Stimulated activated CD8-positive, alpha-beta memory T cell treated with anti-CD3 and anti-CD28 coated beads, Interleukin-12 subunit alpha, Interleukin-12 subunit beta, amount 100 ng/mL, for 24 hours (primary cell): ENCODE measurements at regions not wholly inside any gene's neighbourhood (a gene's known extent, or its start where the extent isn't known, plus 50 kb on each side); places are given as distances from the start of the nearest gene placed in this dataset.
"Not testable (repeated sequence)": the region's sequence is repeated elsewhere in the genome, so short reads cannot be mapped to it uniquely, and the experiment has no call there.

Experiments
- DNase-seq: peaks from one replicate; pipeline ENCODE4 v3.0.0-alpha.2; 2020; ENCODE audit errors: extremely low read depth

DNA sequence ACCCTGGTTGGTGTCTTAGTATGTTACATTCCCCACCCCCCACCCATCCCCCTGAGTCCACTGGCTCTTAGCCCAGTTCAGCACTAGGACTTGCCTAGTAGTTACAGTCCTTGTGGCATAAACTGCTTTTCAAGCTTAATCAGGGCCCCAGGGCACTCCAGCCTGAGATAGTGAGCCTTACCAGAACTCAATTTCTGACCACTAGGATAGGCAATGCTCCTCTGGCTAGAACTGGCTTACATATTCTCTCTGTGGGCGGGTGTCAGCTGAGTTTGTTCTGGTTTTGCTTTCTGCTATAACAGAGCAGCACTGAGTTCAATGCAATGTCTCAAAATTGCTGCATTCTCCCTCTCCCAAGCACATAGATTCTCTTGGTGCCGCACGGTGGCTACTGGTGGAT is 391.4 kb upstream of the DIPK2B start:
- DNase-seq: no peak

GRCh38 chrX:45591650-45592049 is 391.0 kb upstream of the DIPK2B start:
- DNase-seq: no peak

DNA sequence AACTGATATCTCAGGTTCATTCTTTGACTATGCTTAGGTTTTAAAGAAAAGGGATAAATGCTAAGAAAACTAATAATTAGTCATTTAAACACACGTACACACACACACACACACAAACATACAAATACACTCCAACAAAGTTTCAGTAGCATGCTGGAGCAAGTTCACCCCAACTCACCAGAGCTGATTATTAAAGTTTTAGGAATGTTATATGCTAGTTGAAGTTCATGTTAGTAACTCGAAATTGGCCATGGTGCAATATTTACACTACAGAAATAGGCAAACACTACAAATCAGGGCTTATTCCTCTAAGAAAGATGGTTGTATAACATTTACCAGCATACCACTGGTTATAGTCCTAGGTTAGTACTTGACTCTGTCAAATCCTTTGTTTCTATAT is 384.0 kb upstream of the DIPK2B start:
- no peak for DNase-seq

DNA sequence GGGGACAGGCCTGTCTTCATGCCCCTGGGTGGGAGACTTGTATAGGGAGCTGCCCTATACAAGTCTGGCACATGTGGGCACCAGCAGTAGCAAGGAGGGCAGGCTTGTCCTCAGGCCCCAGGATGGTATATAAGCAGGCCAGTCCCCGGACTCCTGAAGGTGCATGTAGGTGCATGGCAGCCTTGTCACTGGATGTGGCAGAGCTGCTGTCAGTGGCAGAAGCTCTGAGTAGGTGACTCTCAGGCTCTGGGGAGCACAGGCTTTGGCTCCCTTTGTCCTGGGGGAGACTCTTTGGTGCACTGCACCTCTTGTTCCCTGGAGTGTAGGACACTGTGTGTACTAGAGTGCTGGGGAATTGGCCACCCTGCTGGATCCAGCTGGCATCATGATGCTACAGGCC is 376.7 kb upstream of the DIPK2B start:
- DNase-seq: no peak

DNA sequence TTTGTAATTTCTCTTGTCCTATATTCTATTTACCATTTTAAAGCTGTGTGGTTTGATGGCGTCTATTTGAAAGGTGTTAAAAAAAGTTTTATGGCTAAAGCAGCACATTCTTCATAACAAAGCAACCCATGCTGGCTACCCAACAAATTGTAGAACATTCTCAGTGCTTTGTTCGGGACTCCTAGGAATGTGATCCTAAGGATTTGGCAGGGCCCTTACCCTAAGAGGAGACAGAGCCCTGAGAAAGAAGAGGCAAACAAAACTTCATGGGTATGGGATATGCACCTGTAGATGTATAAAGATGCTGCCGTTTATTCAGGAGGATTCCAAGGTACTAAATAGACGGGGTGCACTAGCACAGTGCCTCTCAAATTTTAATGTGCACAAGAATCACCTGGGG is 370.8 kb upstream of the DIPK2B start:
- no peak for DNase-seq

- DNase-seq: no peak
These were observed 365.8 kb upstream of the DIPK2B start for GRCh38 chrX:45566456-45566855.

- no peak for DNase-seq
These were observed 356.7 kb upstream of the DIPK2B start for GRCh38 chrX:45557387-45557786.

DNA sequence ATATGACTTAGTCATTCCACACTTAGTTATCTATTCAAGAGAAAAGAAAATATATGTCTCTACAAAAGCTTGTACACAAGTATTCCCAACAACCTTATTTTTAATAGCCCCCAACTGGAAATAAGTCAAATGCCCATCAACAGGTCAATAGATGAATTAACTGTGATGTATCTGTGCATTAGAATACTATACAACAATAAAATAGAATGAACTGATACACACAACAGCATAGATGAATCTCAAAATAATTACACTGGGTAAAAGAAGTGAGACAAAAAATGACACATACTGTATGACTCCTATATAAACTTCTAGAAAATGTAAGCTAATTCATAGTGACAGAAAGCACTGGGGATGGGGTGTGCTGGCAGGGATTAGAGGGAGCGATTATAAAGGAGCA is 354.1 kb upstream of the DIPK2B start:
- DNase-seq: no peak

- DNase-seq: no peak
These were observed 352.7 kb upstream of the DIPK2B start for GRCh38 chrX:45553417-45553816.

DNA sequence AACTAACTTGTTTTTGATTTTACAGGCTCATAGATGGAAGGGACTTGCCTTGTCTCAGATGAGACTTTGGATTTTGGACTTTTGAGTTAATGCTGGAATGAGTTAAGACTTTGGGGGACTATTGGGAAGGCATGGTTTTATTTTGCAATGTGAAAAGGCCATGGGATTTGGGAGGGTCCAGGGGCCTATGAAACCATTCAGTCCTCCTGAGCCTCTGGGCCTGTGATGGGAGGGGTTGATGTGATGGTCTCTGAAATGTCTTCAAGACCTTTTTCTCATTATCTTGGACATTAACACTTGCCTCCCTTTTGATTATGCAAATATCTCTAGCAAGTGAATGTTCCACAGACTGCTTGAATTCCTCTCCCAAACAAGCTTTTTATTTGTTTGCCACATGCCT is 346.0 kb upstream of the DIPK2B start:
- DNase-seq: not testable (repeated sequence)

DNA sequence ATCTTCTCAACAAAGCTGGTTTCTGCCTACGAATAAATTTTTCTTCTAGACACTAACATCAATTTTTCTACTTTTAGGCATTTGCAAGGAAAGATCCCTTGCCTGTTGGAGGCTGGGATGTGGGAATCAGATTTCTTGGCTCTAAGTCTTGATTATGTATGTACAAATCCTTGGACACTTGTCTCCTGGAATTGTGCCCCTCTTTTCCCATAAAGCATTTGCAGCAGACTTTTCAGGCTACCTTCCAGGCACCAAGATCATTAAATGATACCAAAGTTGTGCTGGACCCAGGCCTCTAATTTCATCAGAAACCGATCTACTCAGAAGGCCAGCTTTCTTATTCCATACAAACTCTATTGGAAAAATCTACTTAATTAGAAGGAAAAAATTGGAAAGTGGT is 339.5 kb upstream of the DIPK2B start:
- no peak for DNase-seq

GRCh38 chrX:45537936-45538335 is 337.3 kb upstream of the DIPK2B start:
- DNase-seq: no peak

GRCh38 chrX:45527834-45528233 is 327.2 kb upstream of the DIPK2B start:
- DNase-seq: no peak

DNA sequence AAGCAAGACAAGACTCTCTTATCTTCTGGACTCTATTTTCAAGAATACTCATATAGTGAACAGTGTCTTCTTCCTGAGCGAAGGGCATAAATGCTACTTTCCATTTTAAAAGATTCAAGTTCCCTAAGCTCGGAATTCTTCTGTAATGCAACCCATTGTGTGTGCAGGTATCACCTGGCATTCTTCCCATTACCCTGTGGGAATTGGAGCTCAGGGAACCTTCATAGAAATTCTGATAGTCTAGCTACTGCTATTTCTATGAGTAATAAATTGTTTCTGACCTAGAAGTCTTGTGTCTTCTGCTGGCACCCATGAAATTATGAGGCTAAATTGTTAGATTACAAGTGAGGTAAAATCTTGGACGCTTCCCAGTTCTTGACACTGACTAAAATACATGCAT is 324.1 kb upstream of the DIPK2B start:
- no peak for DNase-seq

DNA sequence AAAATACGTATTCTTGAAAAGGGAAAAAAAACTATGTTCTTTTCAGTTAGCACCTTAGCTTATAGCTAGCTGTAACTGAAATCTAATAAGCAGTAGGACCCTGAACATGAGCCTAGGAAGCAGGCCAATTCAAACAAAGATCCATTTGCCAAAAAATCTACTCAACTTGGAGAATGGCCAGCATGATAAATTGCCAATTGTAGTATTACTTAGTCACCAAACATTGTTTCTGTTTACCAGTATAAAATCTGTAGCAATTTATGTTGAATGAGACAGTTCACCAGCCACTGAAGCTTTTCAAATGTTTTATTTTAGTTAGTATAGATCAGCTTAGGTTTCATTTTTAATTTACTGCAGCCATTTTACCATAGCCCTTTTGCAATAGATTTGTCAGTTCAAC is 323.6 kb upstream of the DIPK2B start:
- DNase-seq: no peak

DNA sequence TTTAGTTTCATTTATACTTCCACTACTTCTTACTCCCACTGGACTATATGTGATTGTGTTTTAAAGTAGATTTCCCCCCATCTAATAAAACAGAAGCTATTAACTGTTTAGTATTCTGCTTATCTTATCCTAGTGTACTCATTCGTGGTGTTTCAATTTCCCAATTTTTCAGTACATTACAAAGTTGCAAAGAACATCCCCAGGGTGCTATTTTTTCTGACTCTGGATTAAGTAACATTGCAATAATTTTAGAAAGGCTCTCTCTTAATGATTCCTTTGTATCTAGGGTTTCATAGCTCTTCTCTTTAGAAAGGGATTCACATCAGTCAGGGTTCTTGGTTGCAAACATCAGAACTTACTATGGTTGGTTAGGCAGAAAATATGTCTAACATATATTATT is 317.9 kb upstream of the DIPK2B start:
- DNase-seq: no peak

DNA sequence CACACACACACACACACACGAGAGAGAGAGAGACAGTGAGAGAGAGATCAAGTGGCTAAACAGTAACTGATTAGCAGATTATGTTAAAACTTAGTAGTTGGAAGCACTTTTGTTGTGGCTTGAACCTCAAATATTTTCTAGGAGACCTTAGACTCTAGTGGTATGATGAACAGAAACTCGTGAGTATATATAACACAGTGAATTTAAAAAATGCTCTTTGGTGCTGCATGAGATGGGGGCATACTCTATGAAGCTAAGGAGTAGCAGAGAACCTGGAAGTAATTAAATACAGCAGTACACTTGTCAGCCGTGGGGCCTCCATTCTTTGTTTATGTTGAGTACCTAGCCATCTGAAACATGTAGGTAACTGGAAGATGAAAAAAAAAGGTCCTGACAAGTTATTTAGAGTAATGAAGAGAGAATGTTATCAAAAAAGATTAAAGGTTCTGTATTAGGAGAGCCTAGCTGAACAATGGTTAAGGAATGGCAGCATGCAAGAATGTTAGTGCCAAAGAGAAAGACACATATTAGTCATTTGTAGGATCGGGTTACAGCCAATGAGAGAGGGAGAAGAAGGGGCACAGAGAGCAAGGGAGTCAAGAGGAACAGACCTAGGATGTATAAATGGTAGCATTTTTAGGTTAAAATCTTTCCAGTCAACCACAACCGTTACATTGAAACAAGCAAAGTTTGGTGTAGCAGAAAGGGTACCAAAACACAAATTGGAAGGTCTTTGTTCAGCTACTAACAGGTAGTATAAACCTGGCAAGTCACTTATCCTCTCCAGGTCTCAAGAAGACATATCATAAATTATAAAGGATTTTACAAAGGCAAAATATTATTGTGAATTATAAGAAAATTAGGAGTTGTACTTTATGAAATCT is 316.7 kb upstream of the DIPK2B start:
- no peak for DNase-seq

DNA sequence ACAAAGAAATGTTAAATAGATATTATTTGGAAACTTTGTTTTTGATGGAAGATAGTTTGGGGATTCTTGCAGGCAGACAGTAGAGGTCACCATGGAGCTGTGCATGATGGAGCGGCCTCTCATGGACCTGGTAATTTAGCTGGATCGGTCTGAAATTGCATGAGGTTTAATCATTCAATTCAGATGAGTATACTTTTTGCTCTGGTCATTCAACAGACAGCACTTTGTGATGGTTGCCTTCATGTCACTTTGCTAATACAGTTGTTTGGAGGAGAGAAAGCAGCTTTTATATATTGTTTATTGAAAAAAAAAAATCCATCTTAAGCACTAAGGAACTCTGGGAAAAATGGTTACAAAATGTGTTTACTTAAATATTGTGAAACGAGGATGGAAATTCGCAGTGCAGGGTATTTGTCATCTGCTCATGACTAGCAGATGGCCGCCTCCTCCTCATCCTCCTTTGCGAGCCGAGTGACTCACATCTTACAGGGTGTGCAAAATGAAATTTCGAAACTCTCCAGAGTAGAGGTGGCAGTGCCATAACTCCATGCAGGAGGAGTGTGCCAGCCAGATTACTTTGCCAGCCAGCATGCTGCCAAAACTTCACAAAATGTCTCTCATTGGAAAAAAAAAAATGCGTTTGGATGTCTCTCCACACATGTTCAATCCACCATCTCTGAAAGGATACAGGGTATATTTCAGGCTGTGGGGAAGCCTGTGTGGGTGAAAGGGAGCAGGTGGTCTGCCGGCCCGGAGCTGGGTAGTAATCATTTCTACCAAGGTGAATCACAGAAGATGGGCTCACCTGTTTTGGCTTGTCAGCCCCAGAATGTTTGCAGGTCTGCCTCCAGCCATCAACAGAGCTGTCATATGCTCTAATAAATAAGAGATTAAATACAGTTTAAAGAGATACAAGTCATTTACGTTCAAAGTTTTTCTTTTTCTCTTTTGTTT is 314.9 kb upstream of the DIPK2B start:
- DNase-seq: no peak

GRCh38 chrX:45513042-45513441 is 312.4 kb upstream of the DIPK2B start:
- no peak for DNase-seq

GRCh38 chrX:45508454-45508853 is 307.8 kb upstream of the DIPK2B start:
- DNase-seq: no peak

DNA sequence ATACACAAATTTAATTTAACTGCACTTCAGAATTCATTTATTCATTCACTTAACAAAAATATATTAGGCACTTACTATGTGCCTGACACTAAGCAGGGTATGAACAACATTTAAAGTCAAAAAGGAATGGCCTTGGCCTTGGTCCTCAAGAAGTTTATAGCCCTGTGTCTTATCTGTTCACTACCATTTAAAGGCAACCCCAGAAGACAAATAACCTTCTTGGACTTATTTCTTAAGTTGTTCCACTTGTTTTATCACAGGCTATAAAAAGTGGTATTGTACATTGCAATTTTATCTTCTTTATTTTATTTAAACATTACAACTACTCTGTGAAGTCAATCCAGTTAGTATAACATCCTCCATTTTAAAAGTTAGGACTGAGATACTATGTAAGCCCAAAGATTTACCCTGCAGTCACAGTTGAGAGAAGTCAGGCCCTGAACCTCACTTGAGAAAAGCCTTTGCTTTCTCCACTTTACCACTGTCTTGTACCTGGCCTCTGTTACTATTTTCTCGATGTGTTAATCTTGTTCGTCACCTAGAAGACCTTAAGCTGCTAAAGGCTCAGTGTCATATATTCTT is 305.6 kb upstream of the DIPK2B start:
- DNase-seq: no peak

DNA sequence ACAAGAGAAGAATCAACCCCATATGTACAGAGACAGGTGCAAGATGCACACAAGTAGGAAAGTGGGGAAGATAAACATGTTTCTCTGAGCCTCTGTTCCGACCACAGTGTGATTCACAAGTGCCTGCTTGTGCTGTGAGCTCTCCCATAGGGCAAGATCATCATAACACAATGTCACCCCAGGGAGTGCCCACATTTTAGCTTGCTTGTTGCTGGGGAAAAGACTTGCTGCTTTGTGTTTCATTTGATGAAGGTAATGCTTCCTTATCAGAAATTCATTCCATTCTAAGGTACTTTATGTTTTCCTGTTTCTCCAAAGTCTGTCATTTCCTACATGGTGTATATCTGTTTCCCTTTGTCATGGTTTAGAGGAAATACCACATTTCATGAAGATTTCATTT is 304.5 kb upstream of the DIPK2B start:
- no peak for DNase-seq
